ENCODE measurements at regions not wholly inside any gene's neighbourhood (a gene's known extent, or its start where the extent isn't known, plus 50 kb on each side); places are given as distances from the start of the nearest gene placed in this dataset.

- H3K9me3 Mint-ChIP-seq = no peaks in the 10 kb centered on the region
- Histone ChIP-seq H3K36me3 (ENCODE audit: control insufficient read depth, insufficient read depth, low read length) (no peaks in the 10 kb centered on the region), H3K4me1 (ENCODE audit: control insufficient read depth, insufficient read depth, low read length) (no peaks in the 10 kb centered on the region), H3K9me3 (ENCODE audit: control insufficient read depth, low read length) (no peaks in the 10 kb centered on the region), H3K9ac (ENCODE audit: extremely low read depth, low read length, poor library complexity, severe bottlenecking) (no peak overlapping the region), H3K27me3 (ENCODE audit: control insufficient read depth, insufficient read depth, low read length, poor library complexity, severe bottlenecking) (peaks cover 12% of the 10 kb centered on the region), H3K27ac (ENCODE audit: low read depth, low read length) (no peak overlapping the region), H3K4me3 (ENCODE audit: low read length) (no peak overlapping the region)
- peaks cover 2% of the 10 kb centered on the region for H3K27me3 Mint-ChIP-seq (ENCODE audit: insufficient read depth)
- TF ChIP-seq CTCF (conservative IDR thresholded peaks at IDR 0.05) = no peak
- H3K36me3 Mint-ChIP-seq (ENCODE audit: low read depth) = no peaks in the 10 kb centered on the region
- peaks cover 3% of the 10 kb centered on the region for H3K4me1 Mint-ChIP-seq
- H3K4me3 Mint-ChIP-seq = no peak overlapping the region
- WGBS, 2 experiments (ENCODE audit: insufficient coverage in 1 of 2, insufficient read length in 1 of 2) = 73% methylated on average over 1 of the region's 1 CpG; no CpG with 5 or more reads in 1 of the 2 experiments
- H3K27ac Mint-ChIP-seq = no peak overlapping the region
- no peak for DNase-seq
Measured at GRCh38 chr3:159221335-159221734, 419.5 kb downstream of the MFSD1 start.

- Mint-ChIP-seq H3K36me3 (ENCODE audit: low read depth) (no peaks in the 10 kb centered on the region), H3K9me3 (peaks cover 5% of the 10 kb centered on the region), H3K27me3 (ENCODE audit: insufficient read depth) (no peaks in the 10 kb centered on the region), H3K4me3 (no peak overlapping the region), H3K27ac (no peak overlapping the region), H3K4me1 (no peaks in the 10 kb centered on the region)
- no peak for TF ChIP-seq CTCF (conservative IDR thresholded peaks at IDR 0.05)
- WGBS, 2 experiments (ENCODE audit: insufficient coverage in 1 of 2, insufficient read length in 1 of 2) = 80 to 93% methylated on average over 4 to 5 of the region's 5 CpGs
- Histone ChIP-seq H3K27ac (ENCODE audit: low read depth, low read length) (no peak overlapping the region), H3K4me1 (ENCODE audit: control insufficient read depth, insufficient read depth, low read length) (no peaks in the 10 kb centered on the region), H3K36me3 (ENCODE audit: control insufficient read depth, insufficient read depth, low read length) (no peaks in the 10 kb centered on the region), H3K27me3 (ENCODE audit: control insufficient read depth, insufficient read depth, low read length, poor library complexity, severe bottlenecking) (no peaks in the 10 kb centered on the region), H3K4me3 (ENCODE audit: low read length) (no peak overlapping the region), H3K9me3 (ENCODE audit: control insufficient read depth, low read length) (no peaks in the 10 kb centered on the region), H3K9ac (ENCODE audit: extremely low read depth, low read length, poor library complexity, severe bottlenecking) (no peak overlapping the region)
- no peak for DNase-seq
Measured at GRCh38 chr3:159229116-159229680, 427.3 kb downstream of the MFSD1 start.

GRCh38 chr3:159232966-159233365 is 431.1 kb downstream of the MFSD1 start:
- H3K27ac Mint-ChIP-seq = no peak overlapping the region
- Histone ChIP-seq H3K9me3 (ENCODE audit: control insufficient read depth, low read length) (no peaks in the 10 kb centered on the region), H3K4me3 (ENCODE audit: low read length) (no peak overlapping the region), H3K9ac (ENCODE audit: extremely low read depth, low read length, poor library complexity, severe bottlenecking) (no peak overlapping the region), H3K27ac (ENCODE audit: low read depth, low read length) (no peak overlapping the region), H3K27me3 (ENCODE audit: control insufficient read depth, insufficient read depth, low read length, poor library complexity, severe bottlenecking) (no peaks in the 10 kb centered on the region), H3K36me3 (ENCODE audit: control insufficient read depth, insufficient read depth, low read length) (no peaks in the 10 kb centered on the region), H3K4me1 (ENCODE audit: control insufficient read depth, insufficient read depth, low read length) (no peaks in the 10 kb centered on the region)
- DNase-seq = no peak
- 85 to 93% methylated on average over 2 to 4 of the region's 4 CpGs for WGBS, 2 experiments (ENCODE audit: insufficient coverage in 1 of 2, insufficient read length in 1 of 2)
- H3K9me3 Mint-ChIP-seq = peaks cover 5% of the 10 kb centered on the region
- H3K4me1 Mint-ChIP-seq = no peaks in the 10 kb centered on the region
- peaks cover 2% of the 10 kb centered on the region for H3K27me3 Mint-ChIP-seq (ENCODE audit: insufficient read depth)
- no peak for TF ChIP-seq CTCF (conservative IDR thresholded peaks at IDR 0.05)
- no peaks in the 10 kb centered on the region for H3K36me3 Mint-ChIP-seq (ENCODE audit: low read depth)
- H3K4me3 Mint-ChIP-seq = no peak overlapping the region

Data from endodermal cell (in vitro differentiated cells).